Left kidney (tissue), 1 donor: ENCODE measurements at regions not wholly inside any gene's neighbourhood (a gene's known extent, or its start where the extent isn't known, plus 50 kb on each side); places are given as distances from the start of the nearest gene placed in this dataset.

ENCODE experiments used
- DNase-seq: peaks from one replicate; pipeline ENCODE4 v3.0.0-alpha.2; 2013

DNA sequence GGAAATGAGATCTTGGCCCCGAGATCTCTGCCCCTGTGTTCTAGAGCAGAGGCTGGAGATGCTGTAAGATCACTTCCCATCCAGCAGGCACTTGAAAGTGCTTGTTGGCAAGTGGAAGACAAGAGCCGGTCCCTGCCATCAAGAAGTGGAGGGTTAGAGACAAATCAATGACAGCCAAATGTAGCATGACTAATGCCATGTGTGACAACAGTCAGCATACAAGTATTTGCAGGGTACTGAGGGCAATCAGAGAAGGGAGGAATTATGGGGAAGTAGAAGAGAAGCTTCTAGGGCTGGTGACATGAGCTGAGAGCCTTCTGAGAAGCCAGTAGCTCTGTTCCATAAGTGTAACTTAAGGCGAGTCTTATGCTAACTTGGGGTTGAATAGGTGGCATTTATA is 58.6 kb downstream of the TMEM17 start:
- DNase-seq, result no peak

DNA sequence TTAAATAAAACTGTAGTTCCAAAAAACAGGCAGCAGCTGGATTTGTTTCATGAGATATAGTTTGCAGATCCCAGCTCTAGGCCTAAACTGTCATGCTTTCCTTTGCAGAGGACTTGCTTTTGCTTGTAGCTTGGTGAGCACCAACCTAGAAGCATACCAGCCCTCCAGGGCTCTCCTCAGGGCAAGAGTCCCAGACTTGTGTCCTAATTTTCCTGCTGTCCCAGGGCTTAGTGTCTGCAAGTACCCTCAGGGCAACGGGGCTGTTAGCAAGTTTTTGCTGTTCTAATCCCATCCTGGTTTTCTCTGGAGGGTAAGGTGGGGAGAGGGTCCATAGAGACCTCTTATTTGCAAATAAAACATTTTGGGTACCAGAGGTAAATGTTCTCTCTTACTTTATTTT is 59.5 kb downstream of the TMEM17 start:
- DNase-seq, result no peak

DNA sequence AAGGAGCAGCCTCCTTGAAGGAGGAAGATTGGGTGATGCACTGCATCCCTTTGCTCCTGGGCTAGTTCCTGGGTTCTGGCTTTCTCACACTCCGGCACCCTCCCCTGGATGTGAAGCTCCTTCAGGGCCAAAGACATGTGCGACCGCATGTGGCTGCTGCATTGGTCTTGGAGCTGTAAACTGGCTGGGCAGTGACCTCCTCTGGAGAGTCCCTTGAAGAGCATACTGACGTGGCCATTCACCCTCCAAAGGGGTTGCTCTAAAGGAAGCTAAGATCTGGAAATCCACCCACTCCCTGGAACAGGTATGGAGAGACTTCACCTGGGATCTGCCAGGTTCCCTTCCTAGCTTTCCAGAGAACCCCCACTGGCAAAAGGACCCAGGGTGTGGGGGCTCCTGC is 62.1 kb downstream of the TMEM17 start:
- DNase-seq, result no peak

DNA sequence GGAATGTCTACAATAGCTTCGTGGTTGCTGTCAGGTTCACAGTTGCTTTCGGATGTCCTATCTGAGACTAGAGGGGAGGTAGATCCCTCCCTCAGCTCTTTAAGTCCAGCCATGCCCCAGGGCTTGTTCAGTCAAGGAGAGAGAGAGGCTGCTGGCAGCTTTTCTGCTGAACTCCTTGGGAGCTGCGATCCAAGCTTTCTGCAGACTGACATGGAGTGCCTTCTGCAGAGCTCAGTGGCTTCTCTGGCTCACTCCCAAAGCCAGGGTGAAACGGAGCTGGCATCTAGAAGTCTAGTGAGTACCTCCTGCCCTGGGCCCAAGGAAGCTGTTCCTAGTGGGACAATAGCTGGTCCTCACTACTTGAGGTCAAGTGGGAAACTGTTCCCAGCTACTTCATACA is 62.5 kb downstream of the TMEM17 start:
- DNase-seq, result no peak

DNA sequence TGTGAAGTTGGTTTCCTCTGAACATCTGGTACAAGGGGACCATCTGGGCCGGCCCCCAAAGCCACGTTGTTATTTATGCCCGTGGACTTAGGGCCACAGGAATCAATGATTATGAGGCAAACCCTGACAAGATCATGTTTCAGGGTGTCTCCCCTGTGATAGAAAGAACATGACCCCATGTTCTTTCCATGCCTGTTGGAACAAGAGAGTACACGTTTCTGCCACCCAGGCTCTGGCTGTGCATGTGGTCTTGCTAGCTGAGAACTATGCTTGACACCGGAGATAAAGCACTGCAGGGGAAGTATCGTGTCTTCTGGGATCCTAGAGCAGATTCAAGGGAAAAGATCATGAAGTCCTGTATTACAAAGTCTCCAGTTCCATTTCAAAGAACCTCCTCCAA is 64.2 kb downstream of the TMEM17 start:
- DNase-seq, result no peak

DNA sequence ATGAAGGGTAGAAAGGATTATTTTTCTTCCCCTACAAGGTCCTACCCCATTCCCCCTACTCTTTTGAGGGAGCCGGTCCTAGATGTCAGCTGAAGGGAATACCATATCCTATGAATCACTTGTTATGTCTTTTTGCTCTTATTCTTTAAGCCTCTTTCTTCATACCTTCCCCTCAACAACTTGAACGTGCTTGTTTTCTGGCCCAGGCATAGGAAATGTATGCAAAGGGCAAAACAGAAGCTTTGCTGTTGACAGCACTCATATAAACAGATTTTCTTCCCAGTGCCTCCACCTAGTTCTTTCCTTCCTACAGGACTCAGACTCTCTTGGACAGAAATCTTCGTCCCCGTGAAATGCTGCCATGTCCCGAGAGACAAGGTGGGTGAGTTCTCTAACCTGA is 64.6 kb downstream of the TMEM17 start:
- DNase-seq, result no peak

DNA sequence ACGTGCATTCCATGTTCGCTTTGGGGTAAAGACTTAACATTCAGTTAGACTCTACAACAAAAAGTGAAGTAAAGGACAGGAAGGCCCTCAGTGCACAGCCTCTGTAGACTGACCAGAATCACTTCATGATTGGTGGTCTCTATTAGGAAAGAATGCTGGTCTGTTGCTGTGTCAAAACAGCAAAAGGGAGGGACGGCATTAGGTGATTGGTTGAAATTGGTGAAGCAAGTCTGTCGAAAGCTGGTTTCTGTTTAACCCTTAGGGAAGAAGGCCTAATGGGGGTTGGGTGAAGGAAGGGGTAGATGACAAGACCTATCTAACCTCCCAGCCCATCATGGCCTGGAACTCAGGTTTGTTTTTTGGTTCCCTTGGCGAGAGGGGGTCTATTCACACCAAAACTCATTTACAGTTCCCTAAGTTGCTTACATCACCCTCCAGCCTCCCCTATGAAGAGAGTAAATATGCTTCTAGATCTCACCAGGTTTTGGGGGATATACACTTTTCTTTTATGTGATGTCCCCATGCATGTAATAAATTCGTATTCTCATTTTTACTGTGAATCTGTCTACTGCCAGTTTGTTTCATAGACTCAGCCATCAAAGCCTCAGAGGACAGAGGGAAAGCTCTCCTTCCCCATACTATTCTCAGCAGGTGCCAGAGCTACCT is 65.6 kb downstream of the TMEM17 start:
- DNase-seq, result no peak

DNA sequence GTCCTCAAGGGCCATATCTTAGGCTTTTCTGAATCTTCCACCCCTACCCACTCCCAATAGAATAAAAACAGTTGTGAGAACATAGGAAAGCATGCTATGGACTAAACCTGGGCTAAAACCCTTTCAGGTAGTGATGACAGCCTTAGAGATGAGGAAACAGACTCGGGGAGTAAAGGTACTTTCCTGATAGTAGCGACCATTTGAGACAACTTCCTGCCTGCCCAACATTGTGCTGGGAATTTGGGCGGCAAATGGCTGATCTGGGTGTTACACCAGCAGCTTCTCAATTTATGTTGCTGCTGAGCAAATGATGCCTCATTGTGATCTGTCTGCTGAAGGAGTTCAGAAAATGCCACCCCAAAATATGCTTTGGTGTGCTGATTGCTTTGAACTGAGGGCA is 66.6 kb downstream of the TMEM17 start:
- DNase-seq, result no peak

DNA sequence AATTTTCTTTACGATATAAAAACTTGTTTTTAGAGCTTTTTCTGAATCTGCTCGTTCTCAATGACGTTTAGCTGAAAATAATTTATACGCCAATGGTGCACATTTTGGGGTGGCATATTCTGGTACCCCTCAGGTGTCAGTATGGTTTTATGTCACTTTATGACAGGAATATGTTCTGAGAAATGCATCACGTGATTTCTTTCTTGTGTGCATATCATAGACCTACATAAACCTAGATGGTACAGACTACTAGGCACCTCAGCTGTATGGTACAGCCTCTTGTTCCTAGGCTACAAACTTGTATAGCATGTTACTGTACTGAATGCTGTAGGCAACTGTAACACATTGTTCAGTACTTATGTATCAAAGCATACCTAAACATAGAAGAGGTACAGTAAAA is 68.2 kb downstream of the TMEM17 start:
- DNase-seq, result no peak

DNA sequence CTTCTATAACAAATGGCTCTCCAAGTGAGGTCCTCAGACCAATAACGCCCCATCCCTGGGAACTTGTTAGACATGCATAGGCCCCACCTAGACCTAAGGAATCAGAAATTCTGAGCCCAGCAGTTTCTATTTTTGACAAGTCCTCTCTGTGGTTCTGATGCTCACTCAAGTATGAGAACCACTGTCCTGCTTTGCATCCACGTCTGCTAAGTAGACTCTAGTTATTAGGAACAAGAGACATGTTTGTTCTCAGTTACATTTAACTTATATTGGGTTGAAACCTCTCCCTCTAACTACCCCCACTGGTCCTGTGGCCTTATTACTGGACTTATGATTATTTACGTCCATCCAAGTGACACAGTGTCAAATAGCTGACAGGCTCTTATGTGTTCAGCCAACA is 70.3 kb downstream of the TMEM17 start:
- DNase-seq, result no peak

DNA sequence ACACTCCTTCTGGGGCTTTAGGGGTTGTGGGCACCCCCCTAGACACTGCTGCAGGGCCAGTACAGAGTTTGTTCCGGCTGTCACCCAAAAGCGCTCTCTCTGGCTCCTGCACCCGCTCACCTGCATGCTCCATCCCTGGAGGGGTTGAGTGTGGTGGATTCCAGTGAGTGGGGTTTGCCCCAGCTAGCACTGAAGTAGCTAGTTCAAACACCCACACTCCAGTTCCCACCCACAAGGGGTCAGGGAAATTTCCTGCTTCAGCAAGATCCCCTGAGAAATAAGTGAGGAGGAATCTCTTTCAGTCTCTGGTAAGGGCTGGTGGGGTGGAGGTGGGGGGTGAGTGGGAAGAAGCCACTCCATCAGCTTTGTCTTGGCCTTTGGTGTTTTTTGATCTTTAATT is 73.6 kb downstream of the TMEM17 start:
- DNase-seq, result no peak

DNA sequence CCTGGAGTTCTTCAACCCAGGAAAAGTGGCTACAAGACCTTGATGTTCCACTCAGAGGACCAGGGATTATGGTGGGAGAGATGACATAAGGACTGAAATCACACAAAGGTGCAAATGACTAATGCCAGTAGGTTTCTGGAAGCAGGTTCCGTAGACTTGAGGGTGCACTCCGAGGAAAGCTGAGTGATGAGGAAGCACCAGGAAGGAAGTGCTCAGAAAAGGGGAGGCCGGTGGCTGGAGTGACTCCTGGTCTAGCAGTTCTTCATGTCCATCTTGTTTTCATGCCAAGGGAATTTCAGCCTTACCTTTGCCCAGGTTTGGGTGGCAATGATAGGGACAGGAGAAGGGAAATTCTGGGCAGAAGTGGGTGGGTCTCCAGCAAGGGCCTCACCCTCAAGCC is 74.5 kb downstream of the TMEM17 start:
- no peak for DNase-seq

DNA sequence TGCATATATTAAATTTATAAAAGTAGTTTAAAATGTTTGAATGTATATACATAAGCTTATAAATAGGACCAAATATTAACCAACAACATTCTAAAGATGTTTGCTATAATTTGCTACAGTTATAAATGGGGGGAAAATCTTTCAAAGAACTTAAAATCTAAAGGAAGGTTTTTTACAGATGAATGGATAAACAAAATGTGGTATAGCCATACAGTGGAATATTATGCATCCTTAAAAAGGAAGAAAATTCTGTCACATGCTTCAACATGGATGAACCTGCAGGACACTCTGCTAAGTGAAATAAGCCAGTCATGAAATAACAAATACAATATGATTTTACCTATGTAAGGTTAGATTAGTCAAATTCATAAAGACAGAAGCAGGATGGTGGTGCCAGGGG is 75.8 kb downstream of the TMEM17 start:
- DNase-seq, result no peak

DNA sequence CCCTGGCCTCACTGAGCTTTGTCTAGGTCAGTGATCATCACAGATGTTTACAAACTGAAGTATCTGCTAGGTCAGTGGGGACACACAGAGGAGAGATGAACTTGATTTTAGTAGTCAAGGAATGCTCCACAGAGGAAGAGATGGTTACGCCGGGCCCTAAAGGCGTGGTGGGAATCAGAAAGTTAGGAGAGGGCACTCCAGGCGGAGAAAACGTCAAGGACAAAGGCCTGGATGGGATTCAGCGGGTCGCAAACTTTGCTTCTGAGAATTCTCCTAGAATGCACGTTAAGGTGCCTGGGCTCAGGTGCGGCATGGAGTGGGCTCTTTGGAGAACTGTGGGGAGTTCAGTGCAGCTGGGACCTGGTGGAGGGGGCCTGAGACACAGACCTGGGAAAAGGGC is 78.8 kb downstream of the TMEM17 start:
- no peak for DNase-seq

DNA sequence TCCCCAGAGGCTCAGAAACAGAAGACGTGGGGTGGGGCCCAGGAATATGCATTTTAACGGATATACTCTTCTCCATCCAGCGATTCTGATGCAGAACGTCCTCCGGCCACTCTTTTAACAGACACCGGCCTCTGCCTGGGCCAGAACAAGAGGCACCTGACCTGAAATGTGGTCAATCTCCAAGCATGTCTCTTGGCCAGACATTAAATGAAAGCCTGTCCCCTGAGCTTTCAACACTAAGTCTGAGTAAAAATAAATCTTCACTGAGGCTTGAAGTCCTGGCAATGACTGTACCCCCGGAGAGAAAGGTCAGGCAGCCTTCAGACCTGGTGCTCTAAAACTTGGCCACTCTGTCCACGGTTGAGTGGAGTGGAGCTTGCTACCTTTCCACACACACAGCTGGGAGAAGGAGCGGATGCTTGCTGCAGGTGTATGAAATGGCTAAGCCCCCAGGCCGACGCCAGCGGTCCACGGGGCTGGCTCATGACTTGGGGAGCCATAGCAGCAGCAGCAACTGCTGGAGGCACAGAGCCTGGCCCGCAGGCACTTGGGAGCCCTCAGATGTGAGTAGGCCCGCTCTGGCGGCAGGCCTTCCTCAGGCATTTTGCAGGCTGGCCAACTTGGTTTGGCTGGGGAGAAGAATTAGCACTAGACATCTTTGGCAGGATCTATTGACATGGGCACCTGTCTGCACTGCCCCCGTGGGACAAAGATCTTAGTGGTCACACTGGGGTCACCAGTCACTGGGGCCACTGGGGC is 79.7 kb downstream of the TMEM17 start:
- no peak for DNase-seq

DNA sequence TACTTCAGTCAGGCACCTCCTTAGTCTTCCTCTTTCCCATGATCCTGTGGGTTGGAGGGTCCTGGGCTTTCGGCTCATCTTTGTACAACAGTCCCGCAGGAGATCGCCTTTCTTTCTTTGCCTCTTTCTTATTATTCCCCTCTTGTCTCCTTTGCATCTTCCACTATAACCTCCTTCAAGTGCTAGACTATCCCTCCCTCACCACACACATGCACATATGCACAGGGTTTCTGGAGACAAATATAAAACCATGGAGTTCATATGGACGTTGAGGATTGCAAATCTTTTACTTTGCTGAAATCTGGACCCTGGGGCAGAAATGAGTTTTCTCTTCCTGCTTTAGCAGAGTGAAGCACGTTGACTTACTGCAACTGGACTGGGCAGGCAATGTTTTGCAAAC is 80.3 kb downstream of the TMEM17 start:
- no peak for DNase-seq

DNA sequence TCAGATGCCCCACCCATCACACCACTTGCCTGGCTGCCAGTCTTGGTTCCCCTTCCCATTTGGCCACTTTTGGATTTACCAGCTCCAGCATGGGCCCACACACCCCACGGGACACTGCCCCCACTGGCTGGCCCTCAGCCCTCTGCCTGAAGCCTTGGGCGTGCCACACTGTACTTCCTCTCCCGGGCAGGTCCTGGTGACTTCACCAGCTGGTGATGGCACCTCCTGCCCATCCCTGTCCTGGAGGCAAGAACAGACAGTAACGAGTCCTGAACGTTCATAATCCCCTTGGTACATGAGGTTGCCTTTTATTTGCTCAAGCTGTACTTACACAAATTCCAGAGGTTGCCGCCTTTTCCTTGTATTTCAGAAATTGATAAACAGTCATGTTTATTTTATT is 81.1 kb downstream of the TMEM17 start:
- DNase-seq, result no peak

DNA sequence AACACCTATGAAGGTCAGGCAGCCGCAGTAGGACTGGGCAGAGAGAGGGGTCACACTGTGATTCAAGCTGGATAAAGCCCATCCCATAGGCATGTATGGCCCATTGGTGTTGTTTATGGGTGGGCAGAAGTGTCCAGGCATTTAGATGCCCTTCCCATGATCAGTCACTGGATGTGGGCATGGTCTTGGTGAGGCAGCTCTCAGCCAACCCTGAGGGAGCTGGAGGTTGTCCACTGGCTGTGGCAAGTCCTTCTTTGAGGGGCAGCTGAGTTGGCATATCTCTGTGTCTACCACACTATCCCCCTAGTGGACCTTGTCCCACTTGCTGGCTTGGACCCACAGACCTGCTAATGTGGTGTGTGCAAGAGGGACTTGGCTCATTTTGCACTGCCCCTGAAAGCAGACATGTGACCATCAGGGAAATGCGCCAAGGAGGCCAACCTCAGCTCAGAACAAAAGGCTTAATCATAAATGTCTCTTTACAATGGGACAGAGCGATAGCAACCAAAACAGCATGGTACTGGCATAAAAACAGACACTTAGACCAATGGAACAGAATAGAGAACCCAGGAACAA is 82.0 kb downstream of the TMEM17 start:
- no peak for DNase-seq

DNA sequence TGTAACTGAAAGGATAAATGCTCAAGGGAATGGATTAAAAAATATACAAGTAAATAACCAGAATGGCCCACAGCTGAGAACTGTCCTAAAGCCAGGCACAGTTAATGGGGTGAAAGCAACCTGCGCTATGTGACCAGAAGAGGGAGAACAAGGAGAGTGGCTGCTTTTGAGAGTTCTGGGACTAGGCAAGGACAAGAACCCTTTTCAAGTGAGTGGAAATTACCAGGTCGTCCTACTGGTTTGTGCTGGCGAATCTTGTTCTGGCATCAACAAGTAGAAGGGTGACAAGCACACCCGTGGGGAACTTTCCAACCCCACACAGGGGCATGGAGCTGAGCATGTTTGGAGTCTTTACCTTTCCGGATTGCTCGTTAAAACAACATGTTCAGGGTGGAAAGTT is 82.8 kb downstream of the TMEM17 start:
- DNase-seq, result no peak

DNA sequence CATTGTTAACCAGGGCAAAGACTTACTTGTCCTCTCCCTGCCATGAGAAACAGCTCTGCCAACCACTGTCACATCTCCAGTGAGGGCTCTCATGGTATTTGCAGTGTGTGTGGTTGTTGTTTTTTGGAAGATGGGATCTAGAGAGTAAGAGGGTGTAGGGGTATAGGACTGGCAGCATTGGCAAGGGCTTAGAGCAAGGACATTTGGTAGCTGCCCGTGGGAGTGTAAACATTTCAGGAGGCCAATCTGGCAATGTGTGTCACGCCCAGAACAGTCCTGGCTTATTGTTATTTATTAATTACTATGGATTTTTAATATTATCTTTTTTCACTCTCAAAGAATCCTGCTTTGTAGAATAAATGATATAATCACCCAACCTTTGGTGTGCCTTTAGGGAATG is 90.5 kb downstream of the TMEM17 start:
- DNase-seq, result no peak

DNA sequence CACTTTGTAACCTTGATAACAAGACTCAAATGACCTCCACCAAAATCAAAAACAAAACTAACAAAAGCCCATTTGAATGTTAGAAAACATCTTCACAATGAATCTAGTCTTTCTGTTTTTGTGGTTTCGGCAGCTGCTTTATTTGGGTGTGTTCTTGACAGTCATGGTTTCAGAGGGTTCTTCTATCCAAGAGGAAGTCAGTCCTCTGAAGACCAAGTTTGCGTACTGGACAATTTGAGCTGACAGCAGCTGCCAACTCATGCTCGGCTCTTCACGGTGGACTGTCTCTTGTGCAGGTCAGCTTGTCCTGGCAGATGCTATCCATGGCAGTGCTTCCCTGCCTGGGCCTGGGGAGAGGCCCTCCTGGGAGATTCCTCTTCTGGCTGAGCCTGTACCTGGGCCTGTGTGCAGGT is 91.0 kb downstream of the TMEM17 start:
- DNase-seq, result no peak

DNA sequence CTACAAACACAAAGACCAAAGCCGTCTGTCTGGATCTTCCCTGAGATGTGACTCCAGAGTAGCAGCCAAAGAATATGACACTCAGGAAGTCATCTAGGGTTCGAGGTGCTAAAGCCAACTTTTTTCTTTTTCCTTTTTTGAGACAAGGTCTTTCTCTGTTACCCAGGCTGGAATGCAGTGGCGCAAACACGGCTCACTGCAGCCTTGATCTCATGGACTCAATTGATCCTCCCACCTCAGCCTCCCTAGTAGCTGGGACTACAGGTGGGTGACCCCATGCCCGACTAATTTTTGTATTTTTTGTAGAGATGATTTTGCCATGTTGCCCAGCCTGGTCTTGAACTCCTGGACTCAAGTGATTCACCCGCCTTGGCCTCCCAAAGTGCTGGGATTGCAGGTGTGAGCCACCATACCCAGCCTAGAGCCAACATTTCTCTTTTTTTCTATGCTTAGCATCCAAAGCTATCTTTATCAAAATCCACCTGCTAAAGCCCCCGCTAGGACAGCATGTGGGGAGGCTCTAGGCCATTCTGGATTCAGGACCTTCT is 92.8 kb downstream of the TMEM17 start:
- DNase-seq, result no peak

DNA sequence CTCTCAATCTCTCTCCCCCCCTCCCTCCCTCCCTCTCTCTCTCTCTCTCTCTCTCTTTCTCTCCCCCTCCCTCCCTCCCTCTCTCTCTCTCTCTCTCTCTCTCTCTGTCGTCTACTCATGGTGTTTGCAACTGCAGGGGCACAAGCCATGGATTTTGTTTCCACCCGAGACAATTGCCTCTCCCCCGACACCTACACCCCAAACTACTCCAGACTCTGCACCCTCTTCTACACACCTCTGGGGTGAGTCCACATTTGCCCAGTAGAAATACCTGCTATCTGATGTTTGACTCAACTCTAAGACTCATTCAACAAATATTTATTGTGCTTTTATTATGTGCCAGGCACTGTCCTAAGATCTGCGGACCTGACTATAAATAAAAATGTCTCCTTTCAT is 93.7 kb downstream of the TMEM17 start:
- no peak for DNase-seq
